CD4-positive, alpha-beta T cell treated with Interferon gamma for 1 hour (primary cell): ENCODE measurements at regions not wholly inside any gene's neighbourhood (a gene's known extent, or its start where the extent isn't known, plus 50 kb on each side); places are given as distances from the start of the nearest gene placed in this dataset.
"Not testable (repeated sequence)": the region's sequence is repeated elsewhere in the genome, so short reads cannot be mapped to it uniquely, and the experiment has no call there.

Source experiments
- DNase-seq: peaks from one replicate; pipeline ENCODE4 v3.0.0-alpha.2; 2020

GRCh38 chr2:85969367-85969766 lies 80.6 kb upstream of the ST3GAL5 start:
- not testable (repeated sequence) for DNase-seq

- not testable (repeated sequence) for DNase-seq
Observed at GRCh38 chr2:85965770-85966169, 77.0 kb upstream of the ST3GAL5 start.

- peak; percentile 33 for DNase-seq
Observed at GRCh38 chr2:85963747-85964418, 75.1 kb upstream of the ST3GAL5 start.

- DNase-seq = no peak
Observed at GRCh38 chr2:85963068-85963467, 74.3 kb upstream of the ST3GAL5 start.

GRCh38 chr2:85961754-85962153 lies 73.0 kb upstream of the ST3GAL5 start:
- DNase-seq = no peak

GRCh38 chr2:85961053-85961452 lies 72.3 kb upstream of the ST3GAL5 start:
- DNase-seq = no peak

- no peak for DNase-seq
Observed at GRCh38 chr2:85959826-85960225, 71.0 kb upstream of the ST3GAL5 start.

GRCh38 chr2:85959185-85959584 lies 70.4 kb upstream of the ST3GAL5 start:
- no peak for DNase-seq

GRCh38 chr2:85958731-85959130 lies 69.9 kb upstream of the ST3GAL5 start:
- no peak for DNase-seq

- no peak for DNase-seq
Observed at GRCh38 chr2:85957256-85957655, 68.5 kb upstream of the ST3GAL5 start.

GRCh38 chr2:85956646-85957039 lies 67.9 kb upstream of the ST3GAL5 start:
- no peak for DNase-seq

- no peak for DNase-seq
Observed at GRCh38 chr2:85954590-85955458, 66.0 kb upstream of the ST3GAL5 start.

GRCh38 chr2:85954192-85954589 lies 65.4 kb upstream of the ST3GAL5 start:
- DNase-seq = no peak

GRCh38 chr2:85953476-85953875 lies 64.7 kb upstream of the ST3GAL5 start:
- DNase-seq = no peak

- no peak for DNase-seq
Observed at GRCh38 chr2:85952196-85952734, 63.5 kb upstream of the ST3GAL5 start.

GRCh38 chr2:85951351-85952067 lies 62.7 kb upstream of the ST3GAL5 start:
- DNase-seq = no peak

- no peak for DNase-seq
Observed at GRCh38 chr2:85950743-85951142, 62.0 kb upstream of the ST3GAL5 start.

- DNase-seq = no peak
Observed at GRCh38 chr2:85949280-85949679, 60.5 kb upstream of the ST3GAL5 start.

GRCh38 chr2:85947593-85947992 lies 58.8 kb upstream of the ST3GAL5 start:
- DNase-seq = no peak

GRCh38 chr2:85945586-85945985 lies 56.8 kb upstream of the ST3GAL5 start:
- no peak for DNase-seq

- no peak for DNase-seq
Observed at GRCh38 chr2:85945172-85945571, 56.4 kb upstream of the ST3GAL5 start.

- DNase-seq = no peak
Observed at GRCh38 chr2:85942346-85942957, 53.7 kb upstream of the ST3GAL5 start.

- DNase-seq = not testable (repeated sequence)
Observed at GRCh38 chr2:85941490-85941889, 52.7 kb upstream of the ST3GAL5 start.
